Endothelial cell (in vitro differentiated cells): ENCODE measurements at regions not wholly inside any gene's neighbourhood (a gene's known extent, or its start where the extent isn't known, plus 50 kb on each side); places are given as distances from the start of the nearest gene placed in this dataset.
"Not testable (repeated sequence)": the region's sequence is repeated elsewhere in the genome, so short reads cannot be mapped to it uniquely, and the experiment has no call there.

Experiments used
- DNase-seq: peaks from one replicate; pipeline ENCODE4 v3.0.0; 2021; ENCODE audit warnings: low spot score
- H3K27ac Mint-ChIP-seq: one replicate; pipeline ENCODE4 v1.8.0; 2021; ENCODE audit warnings: mixed read lengths, inconsistent platforms; ENCODE audit not compliant: unreplicated experiment
- H3K27me3 Mint-ChIP-seq: one replicate; pipeline ENCODE4 v1.8.0; 2021; ENCODE audit warnings: mild to moderate bottlenecking, moderate library complexity, mixed read lengths, inconsistent platforms; ENCODE audit not compliant: unreplicated experiment
- H3K36me3 Mint-ChIP-seq: one replicate; pipeline ENCODE4 v1.8.0; 2021; ENCODE audit warnings: mild to moderate bottlenecking, low read depth, mixed read lengths, inconsistent platforms; ENCODE audit not compliant: unreplicated experiment
- H3K4me1 Mint-ChIP-seq: one replicate; pipeline ENCODE4 v1.8.0; 2021; ENCODE audit warnings: mild to moderate bottlenecking, mixed read lengths, inconsistent platforms; ENCODE audit not compliant: unreplicated experiment
- H3K4me3 Mint-ChIP-seq: one replicate; pipeline ENCODE4 v1.8.0; 2021; ENCODE audit warnings: mild to moderate bottlenecking, mixed read lengths, inconsistent platforms; ENCODE audit not compliant: unreplicated experiment
- H3K9me3 Mint-ChIP-seq: one replicate; pipeline ENCODE4 v1.8.0; 2021; ENCODE audit warnings: mixed read lengths, inconsistent platforms; ENCODE audit not compliant: unreplicated experiment
- TF ChIP-seq, protein P1 (sequence below): fragments of 200-600 bp; sonication (generic); IDR thresholded peaks from one replicate; pipeline ENCODE4 v1.5.0; 2021; ENCODE audit warnings: antibody characterized with exemption; ENCODE audit not compliant: unreplicated experiment

DNA sequence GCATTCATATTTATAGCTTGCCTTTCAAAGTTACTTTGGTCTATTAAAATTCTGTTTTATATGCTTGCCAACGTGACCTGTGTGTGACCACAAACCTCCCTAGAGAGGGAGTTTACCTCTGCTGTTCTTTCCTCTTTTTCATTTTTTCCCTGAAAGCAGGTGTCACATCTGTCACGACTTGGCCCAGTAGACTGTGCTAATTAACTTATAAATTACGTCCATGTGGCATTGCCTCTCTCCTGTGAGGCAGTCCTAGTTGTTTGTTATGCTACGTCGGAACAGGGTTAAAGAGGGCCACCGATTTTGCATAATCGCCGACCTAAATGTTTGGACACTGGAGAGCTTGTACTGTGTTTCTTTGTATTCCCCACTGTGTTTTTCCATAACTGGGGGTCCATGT lies 343.9 kb upstream of the FLRT2 start:
- Mint-ChIP-seq H3K27ac (no peak overlapping the region), H3K4me3 (no peak overlapping the region), H3K4me1 (peaks cover 3% of the 10 kb centered on the region), H3K36me3 (no peaks in the 10 kb centered on the region), H3K27me3 (no peaks in the 10 kb centered on the region), H3K9me3 (no peaks in the 10 kb centered on the region)
- TF ChIP-seq, protein P1, sequence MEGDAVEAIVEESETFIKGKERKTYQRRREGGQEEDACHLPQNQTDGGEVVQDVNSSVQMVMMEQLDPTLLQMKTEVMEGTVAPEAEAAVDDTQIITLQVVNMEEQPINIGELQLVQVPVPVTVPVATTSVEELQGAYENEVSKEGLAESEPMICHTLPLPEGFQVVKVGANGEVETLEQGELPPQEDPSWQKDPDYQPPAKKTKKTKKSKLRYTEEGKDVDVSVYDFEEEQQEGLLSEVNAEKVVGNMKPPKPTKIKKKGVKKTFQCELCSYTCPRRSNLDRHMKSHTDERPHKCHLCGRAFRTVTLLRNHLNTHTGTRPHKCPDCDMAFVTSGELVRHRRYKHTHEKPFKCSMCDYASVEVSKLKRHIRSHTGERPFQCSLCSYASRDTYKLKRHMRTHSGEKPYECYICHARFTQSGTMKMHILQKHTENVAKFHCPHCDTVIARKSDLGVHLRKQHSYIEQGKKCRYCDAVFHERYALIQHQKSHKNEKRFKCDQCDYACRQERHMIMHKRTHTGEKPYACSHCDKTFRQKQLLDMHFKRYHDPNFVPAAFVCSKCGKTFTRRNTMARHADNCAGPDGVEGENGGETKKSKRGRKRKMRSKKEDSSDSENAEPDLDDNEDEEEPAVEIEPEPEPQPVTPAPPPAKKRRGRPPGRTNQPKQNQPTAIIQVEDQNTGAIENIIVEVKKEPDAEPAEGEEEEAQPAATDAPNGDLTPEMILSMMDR = no peak
- no peak for DNase-seq

DNA sequence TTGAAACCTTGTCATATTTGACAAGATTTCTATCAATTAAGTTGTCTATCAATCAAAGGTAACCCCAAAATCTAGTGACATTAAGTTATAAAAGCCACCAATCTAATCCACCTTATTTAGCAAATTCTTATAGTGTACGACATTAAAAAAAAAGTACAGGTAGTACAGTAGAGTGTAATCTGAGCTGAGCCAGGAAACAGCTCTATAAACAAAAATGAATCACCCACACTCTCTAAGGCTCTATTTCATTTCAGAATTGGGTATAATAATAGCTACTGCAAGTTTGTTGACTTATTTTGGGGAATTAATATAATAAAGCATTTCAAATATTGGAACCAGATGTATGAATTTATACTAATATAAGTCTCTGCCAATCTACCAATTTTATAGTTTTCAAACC lies 342.4 kb upstream of the FLRT2 start:
- DNase-seq = no peak
- Mint-ChIP-seq H3K27ac (no peak overlapping the region), H3K9me3 (no peaks in the 10 kb centered on the region), H3K4me3 (no peak overlapping the region), H3K4me1 (no peaks in the 10 kb centered on the region), H3K36me3 (no peaks in the 10 kb centered on the region), H3K27me3 (no peaks in the 10 kb centered on the region)
- TF ChIP-seq, protein P1 = no peak

DNA sequence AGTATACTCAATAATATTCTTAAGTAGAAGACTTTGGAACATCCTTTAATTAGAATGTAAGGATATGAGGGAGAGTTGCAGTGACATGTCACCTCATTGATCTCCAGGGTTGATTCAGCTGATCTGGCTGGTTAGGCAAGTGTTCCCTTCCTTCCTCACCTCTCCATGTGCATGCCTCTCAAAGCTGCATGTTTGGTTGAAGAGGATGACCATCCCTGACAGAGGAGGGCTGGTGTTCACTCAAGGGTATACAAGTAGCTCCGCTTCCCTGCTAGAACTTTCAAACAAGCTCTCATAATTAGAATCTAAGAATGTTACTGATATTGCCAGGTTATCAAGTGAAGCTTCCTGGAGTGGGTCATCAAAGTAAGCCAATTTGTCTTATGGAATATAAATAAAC lies 341.1 kb upstream of the FLRT2 start:
- Mint-ChIP-seq H3K4me3 (no peak overlapping the region), H3K27ac (no peak overlapping the region), H3K27me3 (no peaks in the 10 kb centered on the region), H3K9me3 (no peaks in the 10 kb centered on the region), H3K36me3 (no peaks in the 10 kb centered on the region), H3K4me1 (no peaks in the 10 kb centered on the region)
- DNase-seq = no peak
- TF ChIP-seq, protein P1 = no peak

DNA sequence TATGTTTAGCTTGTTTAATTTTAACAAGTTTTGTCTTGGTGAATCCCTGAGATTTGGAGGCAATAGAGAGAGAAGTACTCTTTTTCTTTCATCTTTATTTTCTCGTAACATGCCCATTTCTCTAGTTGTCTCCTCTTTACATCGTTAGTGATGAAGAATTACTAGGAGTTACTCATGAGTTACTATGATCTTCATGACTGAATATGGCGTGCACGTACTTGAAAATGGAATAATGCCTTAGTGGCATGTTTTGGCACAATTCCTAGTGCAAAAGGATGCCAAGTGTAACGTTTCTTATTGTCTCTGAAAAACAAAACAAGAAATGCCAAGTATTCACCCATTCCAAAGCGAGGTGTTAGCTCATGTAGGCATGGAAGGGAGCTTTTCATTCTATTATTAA lies 340.7 kb upstream of the FLRT2 start:
- H3K4me1 Mint-ChIP-seq, H3K4me3 Mint-ChIP-seq: not testable (repeated sequence)

DNA sequence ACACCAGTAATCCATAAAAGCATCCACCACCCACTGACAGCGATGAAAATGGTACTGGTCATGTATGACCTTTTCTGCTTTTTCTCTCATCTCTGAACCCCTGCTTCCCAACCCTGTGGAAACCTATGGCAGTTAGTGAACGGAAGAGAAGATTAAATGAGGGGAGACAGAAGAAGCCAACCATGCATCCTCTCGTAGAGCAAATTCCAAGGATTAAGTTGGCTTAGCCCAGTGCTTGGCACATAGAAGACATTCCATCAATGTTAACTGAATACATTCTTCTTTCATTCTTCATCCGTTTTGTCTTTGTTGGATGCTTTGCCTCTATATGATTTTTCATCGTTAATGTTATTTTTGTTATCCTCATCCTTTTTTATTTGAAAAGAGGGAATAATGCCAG lies 339.7 kb upstream of the FLRT2 start:
- H3K27ac Mint-ChIP-seq = no peak overlapping the region
- H3K9me3 Mint-ChIP-seq = no peaks in the 10 kb centered on the region
- H3K4me3 Mint-ChIP-seq = no peak overlapping the region
- H3K27me3 Mint-ChIP-seq = no peaks in the 10 kb centered on the region
- TF ChIP-seq, protein P1 = no peak
- no peaks in the 10 kb centered on the region for H3K36me3 Mint-ChIP-seq
- DNase-seq = no peak
- no peaks in the 10 kb centered on the region for H3K4me1 Mint-ChIP-seq

More for the DNA sequence above, 340.7 kb upstream of the FLRT2 start:
- not testable (repeated sequence) for DNase-seq, H3K9me3 Mint-ChIP-seq, H3K27ac Mint-ChIP-seq, H3K27me3 Mint-ChIP-seq, H3K36me3 Mint-ChIP-seq

DNA sequence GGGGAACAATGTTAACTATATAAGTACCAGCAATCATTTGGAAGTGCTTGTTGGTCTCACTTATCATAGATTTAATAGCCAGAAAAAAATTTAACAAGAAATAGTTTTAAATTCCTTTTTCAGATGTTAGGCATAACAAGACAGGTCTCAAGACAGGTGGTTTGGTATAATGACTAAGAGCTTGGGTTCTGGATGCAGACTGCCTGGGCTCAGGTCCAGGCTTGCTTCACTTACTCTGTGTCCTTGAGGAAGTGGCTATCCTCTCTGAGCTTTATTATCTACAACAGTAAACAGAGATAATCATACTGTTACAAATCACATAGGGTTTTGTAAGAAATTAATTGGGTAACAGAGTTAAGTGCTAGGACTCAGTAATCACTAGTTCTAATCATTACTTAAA lies 338.0 kb upstream of the FLRT2 start:
- no peak overlapping the region for H3K27ac Mint-ChIP-seq
- TF ChIP-seq, protein P1 = no peak
- no peak overlapping the region for H3K4me3 Mint-ChIP-seq
- no peaks in the 10 kb centered on the region for H3K27me3 Mint-ChIP-seq
- no peaks in the 10 kb centered on the region for H3K9me3 Mint-ChIP-seq
- no peaks in the 10 kb centered on the region for H3K36me3 Mint-ChIP-seq
- no peak for DNase-seq
- H3K4me1 Mint-ChIP-seq = no peaks in the 10 kb centered on the region
